ENCODE measurements at regions not wholly inside any gene's neighbourhood (a gene's known extent, or its start where the extent isn't known, plus 50 kb on each side); places are given as distances from the start of the nearest gene placed in this dataset.

DNA sequence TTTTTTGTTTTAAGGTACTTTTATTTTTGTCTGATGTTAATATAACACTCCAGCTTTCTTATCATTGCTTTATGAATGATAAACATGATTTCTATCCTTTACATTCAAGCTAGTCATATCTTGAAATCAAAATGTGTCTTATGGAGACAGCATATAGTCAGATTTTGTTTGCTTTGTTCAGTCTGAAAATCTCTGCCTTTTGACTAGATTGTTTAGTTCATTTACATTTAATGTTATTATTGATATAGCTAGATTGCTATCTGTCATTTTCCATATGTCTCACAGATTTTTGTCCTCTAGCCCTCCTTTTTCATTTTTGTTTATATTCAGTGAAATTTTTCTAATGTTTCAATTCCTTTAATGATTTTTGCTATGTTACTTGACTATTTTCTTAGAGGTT, 332.8 kb downstream of the SMOC2 start:
- CTCF ChIA-PET = no interaction called here
- no peak overlapping the region for H3K4me3 ChIP-seq (ENCODE audit: low read depth, low read length)
- DNase-seq (ENCODE audit: low read depth, low spot score) = no peak
- TF ChIP-seq, protein P1, sequence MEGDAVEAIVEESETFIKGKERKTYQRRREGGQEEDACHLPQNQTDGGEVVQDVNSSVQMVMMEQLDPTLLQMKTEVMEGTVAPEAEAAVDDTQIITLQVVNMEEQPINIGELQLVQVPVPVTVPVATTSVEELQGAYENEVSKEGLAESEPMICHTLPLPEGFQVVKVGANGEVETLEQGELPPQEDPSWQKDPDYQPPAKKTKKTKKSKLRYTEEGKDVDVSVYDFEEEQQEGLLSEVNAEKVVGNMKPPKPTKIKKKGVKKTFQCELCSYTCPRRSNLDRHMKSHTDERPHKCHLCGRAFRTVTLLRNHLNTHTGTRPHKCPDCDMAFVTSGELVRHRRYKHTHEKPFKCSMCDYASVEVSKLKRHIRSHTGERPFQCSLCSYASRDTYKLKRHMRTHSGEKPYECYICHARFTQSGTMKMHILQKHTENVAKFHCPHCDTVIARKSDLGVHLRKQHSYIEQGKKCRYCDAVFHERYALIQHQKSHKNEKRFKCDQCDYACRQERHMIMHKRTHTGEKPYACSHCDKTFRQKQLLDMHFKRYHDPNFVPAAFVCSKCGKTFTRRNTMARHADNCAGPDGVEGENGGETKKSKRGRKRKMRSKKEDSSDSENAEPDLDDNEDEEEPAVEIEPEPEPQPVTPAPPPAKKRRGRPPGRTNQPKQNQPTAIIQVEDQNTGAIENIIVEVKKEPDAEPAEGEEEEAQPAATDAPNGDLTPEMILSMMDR (IDR thresholded peaks at IDR 0.05; ENCODE audit: insufficient read depth, low read length, missing control alignments) = no peak
- POLR2A ChIA-PET = no interaction called here

DNA sequence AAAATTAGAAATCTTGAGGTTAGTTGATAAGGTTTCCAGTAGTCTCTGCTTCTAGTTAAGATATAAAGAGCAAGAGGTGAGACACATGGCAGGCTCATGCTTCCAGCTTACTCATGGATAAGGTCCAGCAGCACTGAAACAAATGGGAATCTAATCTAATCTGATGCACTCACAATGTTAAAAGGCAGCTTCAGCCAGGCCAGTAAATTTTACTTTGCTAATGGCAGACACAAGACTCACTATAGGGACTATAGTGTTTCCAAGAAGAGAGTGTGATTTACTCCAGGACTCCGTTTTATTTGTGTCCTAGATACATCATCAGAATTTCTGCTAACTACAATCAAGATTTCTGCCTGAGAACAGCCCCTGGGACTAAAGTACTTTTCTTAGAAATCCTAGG, 324.8 kb downstream of the SMOC2 start:
- POLR2A ChIA-PET = no interaction called here

DNA sequence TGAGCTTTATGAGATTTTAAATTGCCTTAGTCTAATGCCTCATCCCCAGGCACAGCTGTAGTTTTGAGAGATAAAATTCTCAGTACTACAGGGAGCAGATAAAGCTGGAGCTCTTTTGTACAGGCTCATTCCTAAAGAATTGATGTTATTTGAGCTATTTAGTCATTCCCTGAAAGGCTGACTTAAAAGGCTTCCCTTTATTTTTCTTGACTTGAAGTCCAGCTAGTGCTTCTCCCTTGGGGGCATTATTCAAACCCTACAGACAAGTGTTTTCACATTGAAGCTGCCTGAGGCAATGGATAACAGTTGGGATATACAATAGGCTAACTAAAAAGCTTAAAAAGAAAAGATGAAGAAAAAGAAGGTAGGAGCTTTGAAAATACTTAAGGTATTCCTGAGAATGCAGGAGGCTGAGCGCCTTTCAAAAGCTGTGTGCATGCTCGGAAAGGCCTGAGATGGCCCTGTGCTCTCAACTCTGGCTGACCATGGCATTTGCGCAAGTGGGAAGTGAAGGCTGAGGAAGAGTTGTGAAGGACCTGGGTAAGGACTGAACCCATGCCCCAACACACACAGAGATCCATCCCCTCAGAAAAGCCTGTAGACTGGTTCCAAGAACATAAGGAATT, 315.1 kb downstream of the SMOC2 start:
- CTCF ChIA-PET = no interaction called here

More for the DNA sequence above, 324.8 kb downstream of the SMOC2 start:
- no peak for DNase-seq (ENCODE audit: low read depth, low spot score)
- H3K4me3 ChIP-seq (ENCODE audit: low read depth, low read length) = no peak overlapping the region
- CTCF ChIA-PET = no interaction called here
- TF ChIP-seq, protein P1 (IDR thresholded peaks at IDR 0.05; ENCODE audit: insufficient read depth, low read length, missing control alignments) = no peak

DNA sequence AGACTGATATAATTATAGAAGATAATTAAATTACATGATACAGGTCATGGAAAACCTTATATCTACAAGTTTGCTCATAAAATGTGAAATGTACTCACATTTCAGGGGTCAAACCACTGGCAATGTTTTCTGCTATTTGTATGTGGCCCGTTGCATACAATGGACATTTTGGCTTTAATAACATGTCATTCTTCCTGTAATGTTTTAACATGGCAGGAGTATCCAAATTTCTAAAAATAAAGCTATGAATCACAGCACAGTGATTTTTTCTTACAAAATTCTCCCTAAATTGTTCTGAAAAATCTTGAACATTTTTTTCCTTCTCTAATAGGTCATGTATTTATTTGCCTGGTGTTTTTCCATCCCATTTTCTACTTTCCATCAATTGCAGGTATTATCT, 305.7 kb downstream of the SMOC2 start:
- ChIA-PET POLR2A (no interaction called here), CTCF (no interaction called here)
- TF ChIP-seq, protein P1 (IDR thresholded peaks at IDR 0.05; ENCODE audit: insufficient read depth, low read length, missing control alignments) = no peak
- DNase-seq (ENCODE audit: low read depth, low spot score) = no peak
- H3K4me3 ChIP-seq (ENCODE audit: low read depth, low read length) = no peak overlapping the region

More for the DNA sequence above, 315.1 kb downstream of the SMOC2 start:
- TF ChIP-seq, protein P1 (IDR thresholded peaks at IDR 0.05; ENCODE audit: insufficient read depth, low read length, missing control alignments) = no peak
- no peak for DNase-seq (ENCODE audit: low read depth, low spot score)
- no peak overlapping the region for H3K4me3 ChIP-seq (ENCODE audit: low read depth, low read length)
- POLR2A ChIA-PET = no interaction called here

DNA sequence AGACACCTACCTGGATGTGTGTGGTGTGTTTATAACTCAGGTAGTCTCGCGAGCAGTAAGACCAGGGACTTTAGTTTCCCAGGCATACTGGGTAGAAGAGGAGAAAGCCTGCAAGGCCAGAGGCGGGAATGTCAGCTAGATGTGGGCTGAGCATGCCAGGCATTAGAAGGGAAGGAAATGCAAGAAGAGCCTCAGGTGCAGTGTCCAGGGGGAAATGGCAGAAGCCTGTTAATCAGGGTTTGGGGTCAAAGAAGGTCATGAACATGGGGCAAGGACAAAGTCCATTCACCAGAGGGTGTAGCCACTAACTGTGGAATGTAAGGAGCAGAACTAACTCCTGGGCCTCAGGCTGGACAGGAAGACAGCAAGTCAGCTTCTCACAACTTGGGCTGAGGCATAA, 305.0 kb downstream of the SMOC2 start:
- no peak overlapping the region for H3K4me3 ChIP-seq (ENCODE audit: low read depth, low read length)
- ChIA-PET POLR2A (no interaction called here), CTCF (no interaction called here)
- DNase-seq (ENCODE audit: low read depth, low spot score) = no peak
- TF ChIP-seq, protein P1 (IDR thresholded peaks at IDR 0.05; ENCODE audit: insufficient read depth, low read length, missing control alignments) = no peak

DNA sequence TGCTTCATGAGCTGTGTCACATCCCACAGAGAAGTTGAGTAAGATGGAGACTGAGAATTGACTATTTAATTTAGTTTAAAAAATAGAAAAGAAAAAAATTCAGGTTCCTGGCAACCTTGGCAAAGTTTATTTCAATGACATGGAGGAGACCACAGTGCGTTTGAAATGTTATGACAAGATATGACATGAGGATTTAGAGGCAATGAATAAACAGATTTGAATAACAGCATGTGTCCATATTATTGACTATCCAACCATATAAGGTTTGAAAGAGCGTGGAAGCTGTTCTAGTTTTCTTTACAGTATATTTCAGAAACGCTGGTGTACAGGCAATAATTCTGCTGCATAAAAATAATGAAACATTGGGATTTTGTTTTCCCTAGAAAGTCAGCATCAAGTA, 303.9 kb downstream of the SMOC2 start:
- CTCF ChIA-PET = no interaction called here
- DNase-seq (ENCODE audit: low read depth, low spot score) = no peak

More for the DNA sequence above, 303.9 kb downstream of the SMOC2 start:
- no peak overlapping the region for H3K4me3 ChIP-seq (ENCODE audit: low read depth, low read length)
- POLR2A ChIA-PET = no interaction called here
- TF ChIP-seq, protein P1 (IDR thresholded peaks at IDR 0.05; ENCODE audit: insufficient read depth, low read length, missing control alignments) = no peak

Measured in AG04449 (cell line).